SK-N-MC (cell line): ENCODE measurements at regions not wholly inside any gene's neighbourhood (a gene's known extent, or its start where the extent isn't known, plus 50 kb on each side); places are given as distances from the start of the nearest gene placed in this dataset.

Experiments used
- EZH2 ChIP-seq: fragments of 200-600 bp; sonication (generic); IDR thresholded peaks from one replicate; pipeline ENCODE4 v1.6.1; 2017; ENCODE audit warnings: antibody characterized with exemption
- FOXP2 ChIP-seq: optimal IDR thresholded peaks from 2 replicates; pipeline ENCODE3; 2011; ENCODE audit warnings: mild to moderate bottlenecking, moderate library complexity; ENCODE audit not compliant: insufficient read depth; ENCODE audit errors: extremely low read length, control extremely low read depth
- POLR2AphosphoS5 ChIP-seq: IDR thresholded peaks from 2 replicates; pipeline ENCODE4 v1.6.1; 2012; ENCODE audit warnings: mild to moderate bottlenecking, low read depth, low read length, borderline replicate concordance

DNA sequence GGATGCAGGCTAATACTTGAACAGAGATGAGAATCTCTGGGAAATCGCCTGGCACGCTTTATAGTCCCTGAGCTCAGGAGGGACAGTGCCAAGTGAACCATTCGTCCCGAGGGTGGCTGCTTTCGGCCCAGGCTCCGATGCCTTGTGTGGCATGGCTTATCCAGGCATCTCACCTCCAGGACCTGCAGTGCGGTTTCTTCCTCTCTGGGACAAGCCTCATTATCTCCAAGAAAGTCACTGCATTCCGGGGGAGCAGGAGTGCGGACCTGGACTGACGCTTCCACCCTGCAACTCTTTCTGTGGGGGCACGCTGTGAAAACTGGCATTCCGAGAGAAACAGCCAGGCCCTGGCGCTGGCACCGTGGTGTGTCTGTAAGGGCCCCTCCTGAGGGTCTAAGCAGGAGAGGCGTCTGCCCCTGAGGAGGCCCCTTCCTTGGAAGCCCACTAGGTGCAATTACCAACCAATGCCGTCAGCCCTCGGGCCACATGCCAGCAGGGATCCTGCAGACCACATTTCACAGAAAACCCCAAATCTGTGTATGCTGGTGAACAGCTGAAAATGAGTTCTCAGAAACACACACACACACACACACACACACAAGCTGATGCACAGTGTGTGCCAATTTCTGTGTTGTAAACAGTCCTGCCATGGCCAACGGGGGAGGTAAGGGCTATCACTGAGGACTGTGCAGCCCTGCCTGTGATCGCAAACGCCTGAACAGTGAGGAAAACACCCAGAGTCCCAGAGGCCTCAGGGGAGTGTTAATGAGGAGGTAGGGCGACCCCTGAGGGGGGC is 351.9 kb upstream of the SALL3 start:
- TF ChIP-seq EZH2 = no peak
- TF ChIP-seq FOXP2 = no peak
- TF ChIP-seq POLR2AphosphoS5 = no peak
